ENCODE measurements at regions not wholly inside any gene's neighbourhood (a gene's known extent, or its start where the extent isn't known, plus 50 kb on each side); places are given as distances from the start of the nearest gene placed in this dataset.

DNA sequence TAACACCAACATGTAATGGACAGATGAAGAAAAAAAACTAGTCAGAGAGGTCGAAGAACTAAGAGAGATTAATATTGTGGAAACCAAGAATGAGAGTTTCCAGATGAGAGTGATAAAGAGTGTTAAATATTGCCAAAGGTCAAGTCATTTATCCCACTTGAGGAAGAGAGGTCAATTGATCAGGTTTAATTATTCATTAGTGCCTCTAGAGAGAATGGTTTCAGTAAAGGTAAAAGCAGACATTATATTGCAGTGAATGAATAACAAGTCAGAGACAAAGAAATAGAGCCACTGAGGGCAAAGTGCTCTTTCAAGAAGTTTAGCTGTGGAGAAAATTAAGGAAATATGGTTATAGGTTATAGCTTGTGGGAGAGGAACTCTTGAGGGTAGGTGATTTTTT lies 263.1 kb downstream of the GUCY2F start (continued):
- TF ChIP-seq JUND (IDR thresholded peaks at IDR 0.05; ENCODE audit: low read length): no peak
- no peak for TF ChIP-seq KDM5A (IDR thresholded peaks at IDR 0.05; ENCODE audit: low read length)
